Activated CD4-positive, alpha-beta T cell treated with anti-CD3 and anti-CD28 coated beads for 24 hours (primary cell): ENCODE measurements at regions not wholly inside any gene's neighbourhood (a gene's known extent, or its start where the extent isn't known, plus 50 kb on each side); places are given as distances from the start of the nearest gene placed in this dataset.

ENCODE experiments used
- DNase-seq, 2 donors: peaks; one replicate each; pipeline ENCODE4 v3.0.0-alpha.2; 2020; ENCODE audit warnings: low read depth in 2 of 2

DNA sequence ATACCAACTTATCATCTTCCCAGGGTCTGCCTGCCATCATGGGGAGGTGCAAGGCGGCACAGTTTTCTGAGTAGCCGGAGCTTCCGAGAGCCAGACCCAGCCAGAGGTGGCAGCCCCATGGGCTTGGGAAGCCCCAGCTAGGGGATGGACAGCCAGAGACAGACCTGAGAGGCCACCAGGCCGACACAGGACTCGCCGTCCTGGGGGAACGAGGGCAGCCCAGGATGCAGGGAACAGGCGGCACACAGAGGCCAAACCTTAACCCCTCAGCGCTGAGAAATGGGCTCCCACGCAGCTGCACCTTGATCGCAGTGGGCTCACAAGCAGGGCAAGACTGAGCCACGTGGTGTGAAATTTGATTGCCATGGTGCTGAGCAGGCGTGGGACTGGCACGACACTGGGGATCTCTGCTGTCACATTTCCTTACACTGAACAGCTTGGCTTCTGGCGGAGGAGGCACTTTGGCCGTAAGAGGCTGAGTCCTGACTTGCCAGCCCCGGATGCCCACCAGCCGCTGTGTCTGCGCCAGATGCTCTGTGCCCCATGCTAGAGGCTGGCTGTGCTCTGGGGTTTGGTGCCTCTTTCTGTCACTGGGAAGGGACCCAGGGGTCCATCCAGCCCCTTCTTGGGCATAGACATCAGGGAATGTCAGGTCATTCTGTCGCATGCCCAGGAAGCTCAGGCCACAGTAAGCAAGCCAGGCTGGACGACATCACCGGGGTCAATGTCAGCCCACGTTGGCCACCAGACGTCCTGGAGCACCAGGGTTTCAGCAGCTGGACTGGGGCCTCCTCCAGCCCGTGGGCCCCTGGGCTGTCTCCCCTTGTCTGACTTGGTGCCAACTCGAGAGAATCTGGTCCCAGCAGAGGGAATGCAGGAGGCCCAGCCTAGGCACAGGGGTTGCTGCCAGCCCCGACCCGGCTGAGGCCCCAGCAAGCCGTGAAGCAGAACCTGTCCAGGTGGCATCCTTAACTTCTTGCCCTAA, 312.1 kb upstream of the MYT1L start:
- DNase-seq: no peak

DNA sequence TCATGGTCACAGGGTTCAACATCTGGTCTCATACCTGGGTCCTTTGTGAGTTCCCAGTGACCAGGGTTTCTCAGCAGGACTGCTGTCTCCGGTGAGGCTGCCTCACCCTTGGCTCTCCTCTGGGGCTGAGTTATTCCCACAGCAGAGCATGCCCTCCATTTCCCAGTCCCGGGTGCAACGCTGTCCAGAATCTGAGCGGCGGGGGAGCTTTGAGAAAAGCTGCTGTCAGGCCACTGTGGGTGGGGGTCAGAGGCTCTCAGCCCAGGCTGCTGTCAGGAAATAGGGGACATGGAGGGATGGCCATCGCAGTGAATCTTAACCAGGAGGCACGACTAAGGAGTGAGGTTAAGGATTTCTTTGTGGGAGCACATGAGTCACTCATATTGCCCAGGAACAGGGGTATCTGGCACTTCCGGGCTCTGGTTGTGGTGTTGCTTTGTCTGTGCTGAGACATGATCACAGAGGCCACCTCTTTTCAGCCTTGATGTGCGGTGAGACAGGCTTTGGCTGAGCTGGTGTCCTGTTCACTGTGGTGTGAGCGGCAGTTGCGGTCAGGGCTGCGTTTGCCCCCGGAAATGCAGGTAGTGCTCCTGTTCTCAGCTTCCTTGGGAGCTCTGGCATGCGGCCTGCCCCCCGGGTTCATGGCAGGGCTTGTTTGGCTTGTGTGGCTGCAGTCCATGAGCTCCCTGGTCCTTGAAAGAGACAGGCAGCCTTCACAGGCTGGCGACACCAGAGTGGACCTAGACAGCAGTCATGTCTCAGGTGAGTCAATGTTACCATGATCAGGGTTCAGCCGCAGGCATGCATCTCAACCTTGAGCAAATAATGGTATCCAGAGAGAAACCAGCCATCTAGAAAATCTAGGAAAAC, 310.7 kb upstream of the MYT1L start:
- no peak for DNase-seq

DNA sequence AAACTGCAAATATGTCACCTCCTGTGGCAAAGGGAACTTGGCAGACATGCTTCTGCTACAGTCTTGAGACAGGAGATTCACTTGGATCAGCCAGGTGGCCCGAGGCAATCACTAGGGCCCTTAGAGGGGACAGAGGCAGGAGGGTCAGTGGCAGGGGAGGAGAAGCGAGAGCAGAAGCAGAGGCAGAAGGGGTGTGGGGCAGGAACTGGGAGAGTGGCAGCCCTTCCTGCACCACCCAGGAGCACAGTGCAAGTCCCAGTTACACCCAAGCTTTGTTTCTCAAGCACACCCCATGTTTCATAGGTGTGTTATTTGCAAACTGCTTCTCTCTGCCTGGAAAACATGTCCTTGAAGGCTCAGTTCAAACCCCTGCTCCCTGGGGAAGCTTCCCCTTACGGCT, 309.7 kb upstream of the MYT1L start:
- no peak for DNase-seq

DNA sequence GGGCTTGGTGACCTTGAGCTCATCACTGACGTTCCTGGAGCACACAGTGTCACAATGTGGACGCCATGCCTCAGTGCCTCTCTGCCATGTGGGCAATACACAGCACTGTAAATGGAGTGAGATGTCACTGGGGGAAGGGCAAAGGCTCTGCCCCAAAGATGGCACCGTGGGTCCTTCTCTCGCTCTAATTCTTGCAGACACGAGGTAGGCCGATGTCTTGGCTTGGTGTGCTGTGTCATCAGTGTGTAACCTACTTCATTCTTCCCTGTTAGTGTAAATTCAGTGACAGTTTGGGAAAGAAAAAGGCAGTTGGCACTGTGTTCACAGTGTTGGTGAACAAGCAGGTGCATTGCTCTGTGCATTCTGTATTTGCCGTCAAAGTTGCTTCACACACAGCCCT, 309.3 kb upstream of the MYT1L start:
- no peak for DNase-seq

DNA sequence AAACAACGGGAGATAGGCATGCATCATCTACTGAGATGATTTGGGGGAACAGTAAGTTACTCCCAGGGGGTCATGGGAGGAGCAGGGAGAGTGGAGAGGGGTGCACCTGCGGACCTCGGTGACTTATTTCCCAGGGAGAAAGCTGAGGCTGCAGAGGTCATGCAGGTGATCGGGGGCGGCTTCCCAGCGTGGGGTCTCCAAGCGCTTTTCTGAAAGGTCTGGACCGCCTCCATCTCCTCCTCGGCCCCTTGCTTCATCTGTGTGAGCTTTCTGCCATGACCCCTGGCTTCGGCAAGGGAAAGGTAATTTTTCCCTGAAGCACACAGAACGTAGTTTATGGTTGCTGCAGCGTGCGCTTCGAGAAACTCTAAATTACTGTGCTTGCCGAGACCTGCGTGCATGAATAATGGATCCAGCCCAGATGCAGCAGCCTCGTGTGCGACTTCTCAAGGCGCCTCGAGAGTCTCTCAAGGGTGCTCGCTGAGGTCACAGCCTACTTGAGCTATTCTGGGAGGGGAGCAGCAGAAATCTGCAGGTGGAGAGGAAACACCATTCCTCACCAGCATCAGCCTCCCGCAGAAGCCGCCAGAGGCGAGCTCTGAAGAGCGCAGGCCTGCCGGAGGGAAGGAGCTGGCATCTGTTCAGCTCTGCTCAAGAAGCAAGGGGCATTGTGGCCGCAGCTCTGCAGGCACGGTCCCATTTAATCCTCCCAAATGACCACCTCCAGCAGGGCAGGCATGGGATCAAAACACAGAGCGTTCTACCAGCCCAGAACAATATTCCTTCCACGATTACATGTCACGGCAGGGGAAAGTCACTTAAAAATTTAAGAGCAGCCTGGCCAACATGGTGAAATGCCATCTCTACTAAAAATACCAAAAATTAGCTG, 308.4 kb upstream of the MYT1L start:
- no peak for DNase-seq

DNA sequence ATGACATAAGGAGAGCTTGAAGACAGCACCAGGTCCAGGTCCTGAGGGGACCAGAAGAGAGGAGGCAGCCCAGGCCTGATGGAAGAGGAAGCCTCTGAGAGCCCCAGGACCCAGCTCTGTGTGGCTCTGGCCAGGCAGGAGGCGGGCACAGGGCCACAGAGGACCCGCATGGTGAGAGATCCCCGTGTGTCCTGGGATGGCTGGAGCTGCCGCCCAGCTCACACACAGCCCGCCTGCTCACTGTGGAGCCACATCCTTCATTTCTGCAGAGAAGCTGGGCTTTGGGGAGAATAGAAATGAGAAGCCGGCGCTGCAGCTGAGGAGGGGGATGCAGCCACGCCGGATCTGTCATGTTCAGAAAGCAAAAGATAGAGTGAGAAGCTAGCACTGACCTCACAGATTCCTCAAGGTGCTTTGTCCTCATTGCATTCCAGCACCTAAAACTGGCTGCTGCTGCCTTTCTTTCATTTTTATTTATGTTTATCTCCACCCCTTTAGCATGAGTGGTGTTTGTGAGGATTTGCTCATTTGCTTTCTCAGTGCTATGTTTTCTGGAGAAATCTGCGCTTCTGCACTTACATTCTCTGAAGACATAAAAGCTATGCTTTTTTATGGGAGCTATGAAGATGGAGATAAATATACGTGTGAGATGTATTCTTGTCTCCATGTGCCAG, 307.6 kb upstream of the MYT1L start:
- DNase-seq: no peak

DNA sequence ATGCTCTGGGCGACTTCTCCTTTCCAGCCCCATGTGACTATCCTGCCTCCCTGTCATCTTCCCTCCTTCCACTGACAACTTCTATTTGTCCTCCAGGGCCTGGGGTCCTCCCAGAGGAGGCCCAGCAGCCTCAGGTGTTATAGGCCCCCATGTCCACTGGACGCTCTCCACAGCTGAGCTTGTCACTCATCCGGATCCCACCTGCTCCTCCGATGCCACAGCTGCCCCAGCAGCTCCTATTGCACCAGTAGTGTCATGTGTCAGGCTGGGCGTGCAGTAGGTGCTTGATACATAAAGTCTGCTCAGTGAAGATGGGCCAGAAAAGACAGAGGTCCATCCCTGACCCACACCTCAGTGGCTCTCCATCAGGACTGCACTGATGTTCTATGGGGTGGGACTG, 305.7 kb upstream of the MYT1L start:
- no peak for DNase-seq

DNA sequence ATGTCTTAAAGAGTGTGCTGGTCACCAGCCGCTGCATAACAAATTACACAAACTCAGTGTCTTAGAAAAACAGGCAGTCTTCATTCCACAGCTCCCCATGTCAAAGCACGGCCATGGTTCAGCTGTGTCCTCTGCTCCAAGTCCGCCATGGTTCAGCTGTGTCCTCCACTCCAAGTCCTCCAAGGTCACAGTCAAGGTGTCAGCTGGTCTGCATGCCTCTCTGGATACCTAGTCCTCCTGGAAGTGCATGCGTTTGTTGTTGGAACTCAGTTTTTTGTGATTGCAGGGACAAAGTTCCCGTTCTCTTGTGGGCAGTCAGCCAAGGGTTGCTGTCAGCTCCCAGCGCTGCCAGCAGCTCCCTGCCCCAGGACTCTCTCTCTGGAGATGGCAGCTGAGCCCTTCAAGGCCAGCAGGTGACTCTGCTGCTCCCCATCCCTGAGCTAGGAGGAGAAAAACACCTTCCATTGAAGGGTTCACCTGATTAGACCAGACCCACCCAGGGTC, 304.0 kb upstream of the MYT1L start:
- no peak for DNase-seq

DNA sequence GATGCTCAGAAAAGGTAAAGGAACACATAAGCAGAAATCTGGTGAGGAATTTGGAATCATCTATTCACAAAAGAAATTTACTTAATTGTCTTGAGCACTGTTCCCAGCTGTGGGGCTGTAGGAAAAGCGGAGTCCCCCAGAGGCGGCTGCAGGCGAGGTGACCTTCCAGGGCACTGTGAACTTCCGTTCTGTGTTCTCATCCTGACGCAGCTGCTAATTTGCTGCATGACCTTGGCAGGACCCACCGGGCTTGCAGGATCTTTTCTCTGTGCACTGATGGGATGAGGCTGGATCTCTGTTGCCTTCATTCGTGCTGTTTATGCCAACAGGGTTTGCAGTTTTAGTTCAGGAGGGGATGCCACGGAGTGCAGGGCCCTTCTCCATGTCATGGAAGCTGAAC, 301.9 kb upstream of the MYT1L start:
- DNase-seq: no peak

DNA sequence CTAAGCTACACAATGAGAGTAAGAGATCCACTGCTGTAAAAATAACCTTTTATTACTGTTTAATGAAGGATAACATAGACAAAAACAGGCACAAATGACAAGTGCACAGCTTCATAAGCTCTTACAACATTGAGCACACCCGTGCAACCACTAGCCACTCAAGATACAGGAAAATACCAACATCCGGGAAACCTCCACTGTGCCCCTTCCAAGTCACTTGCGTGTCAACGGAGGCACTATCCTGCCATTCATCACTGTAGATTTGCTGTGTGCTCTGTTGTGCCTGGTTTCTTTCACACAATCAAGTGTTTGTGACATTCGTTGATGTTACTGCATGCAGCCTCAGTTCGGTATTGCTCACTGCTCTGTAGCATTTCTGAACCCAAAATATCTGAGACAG, 292.9 kb upstream of the MYT1L start:
- no peak for DNase-seq

DNA sequence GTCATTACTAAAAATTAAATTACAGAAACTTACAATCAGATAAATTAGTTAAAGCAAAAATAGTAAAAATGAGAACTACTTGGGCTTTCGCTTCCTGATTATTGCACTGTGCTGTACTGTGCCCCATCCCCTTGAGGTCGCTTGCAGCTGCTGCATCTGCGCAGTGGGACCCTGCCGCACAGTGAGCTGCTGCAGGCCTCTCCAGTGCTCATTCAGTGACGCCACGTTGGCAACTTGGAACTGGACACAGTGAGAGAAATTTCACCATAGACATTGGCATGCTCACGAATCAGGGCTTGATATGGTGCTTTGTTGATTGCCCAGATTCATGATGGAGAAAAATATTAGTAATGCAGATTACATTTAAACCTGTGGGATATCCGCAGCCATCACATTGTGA, 290.8 kb upstream of the MYT1L start:
- DNase-seq: no peak

DNA sequence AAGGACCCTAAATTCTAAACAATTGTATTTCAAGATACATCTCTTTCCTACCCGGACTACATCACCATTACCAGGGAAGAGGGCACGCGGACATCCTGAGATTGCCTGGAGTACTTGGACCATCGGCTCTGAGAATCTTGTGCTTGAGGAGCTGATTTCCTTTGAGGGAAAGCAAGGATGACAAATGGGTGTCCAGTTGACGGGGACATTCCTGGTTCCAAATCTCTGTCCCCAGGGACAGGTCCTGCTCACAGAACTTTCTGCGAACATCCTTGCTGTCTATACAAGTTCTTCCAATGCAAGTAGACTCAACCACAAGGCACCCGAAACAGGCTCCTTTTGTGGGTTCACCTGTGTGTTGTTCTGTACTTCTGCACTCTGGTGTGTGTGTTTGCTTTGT, 289.5 kb upstream of the MYT1L start:
- no peak for DNase-seq

DNA sequence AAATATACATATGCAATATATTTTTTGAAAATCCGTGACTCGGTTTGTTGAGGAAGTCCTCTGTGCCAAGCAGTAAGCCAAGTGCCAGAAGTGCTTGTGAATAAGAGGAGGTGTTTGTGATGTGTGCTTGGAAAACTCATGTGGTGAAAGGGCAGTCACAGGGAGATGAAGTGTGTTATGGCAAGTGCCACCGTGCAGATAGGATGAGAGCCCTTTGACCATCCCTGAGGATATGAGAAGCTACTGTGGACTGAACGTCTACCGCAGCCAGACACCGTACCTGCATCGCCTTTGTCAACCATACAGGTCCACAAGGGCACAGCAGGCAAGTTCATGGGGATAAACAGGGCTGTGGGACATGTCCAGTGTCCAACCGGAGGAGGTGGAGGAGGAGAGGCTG, 288.9 kb upstream of the MYT1L start:
- DNase-seq: no peak

DNA sequence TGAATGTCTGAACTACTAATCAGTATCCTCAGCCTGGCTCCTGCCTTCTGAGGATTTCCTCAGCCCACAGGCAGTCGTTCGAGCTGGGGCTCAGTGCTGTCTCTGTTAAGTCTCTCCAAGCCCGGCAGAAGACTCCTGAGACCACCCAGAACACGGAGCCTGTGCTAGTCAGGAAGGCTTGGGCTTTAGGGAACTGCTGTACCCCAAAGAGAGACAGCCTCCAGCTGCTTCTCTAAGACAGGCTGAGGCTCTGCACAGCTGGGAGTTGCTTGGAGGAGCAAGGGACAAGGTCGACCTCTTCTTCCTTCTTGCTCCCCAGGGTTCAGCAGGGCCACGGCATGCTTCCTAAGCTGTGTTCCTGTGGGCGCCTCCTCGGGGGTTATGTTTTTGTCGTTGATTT, 283.4 kb upstream of the MYT1L start:
- DNase-seq: no peak

DNA sequence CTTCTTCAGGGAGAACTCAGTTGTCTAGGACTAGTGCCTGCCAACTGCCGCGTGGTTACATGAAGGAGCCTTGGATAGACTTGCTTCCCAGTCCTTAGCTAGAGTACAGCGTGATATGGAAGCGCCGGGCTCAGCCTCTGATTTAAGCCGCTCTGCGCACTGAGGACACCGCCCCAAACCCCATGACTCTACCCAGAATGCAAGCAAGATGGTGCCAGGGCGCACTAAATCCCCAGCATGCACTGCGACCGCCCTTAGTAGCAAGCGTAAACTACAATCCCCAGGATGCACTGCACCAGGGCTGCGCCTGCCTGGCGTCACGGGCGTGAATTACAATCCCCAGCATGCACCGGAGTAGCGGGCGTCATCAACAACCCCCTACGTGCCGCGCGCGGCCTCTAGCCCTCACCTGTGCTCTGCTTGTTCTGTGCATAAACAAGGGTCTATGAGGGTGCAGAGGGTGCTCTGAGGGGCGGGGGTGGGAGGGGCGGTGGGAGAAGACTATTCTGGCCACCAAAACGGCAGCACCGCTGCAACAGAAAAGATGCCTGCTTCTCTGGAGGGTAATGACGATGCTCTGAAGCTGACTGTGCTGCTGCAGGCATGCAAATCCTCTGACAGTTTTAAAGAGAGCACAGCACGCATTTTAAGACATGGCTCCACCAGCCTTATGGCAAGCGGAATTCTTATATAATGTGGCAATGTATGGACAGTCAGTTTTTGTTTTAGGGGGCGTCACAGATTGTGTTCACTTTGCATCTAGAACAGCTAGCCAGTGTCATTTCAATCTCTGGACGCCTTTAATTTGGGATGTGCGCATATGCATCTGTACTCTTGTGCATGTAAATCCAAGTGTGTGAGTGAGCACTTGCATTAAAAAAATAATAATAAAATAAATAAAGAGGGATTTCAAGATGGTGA, 282.5 kb upstream of the MYT1L start:
- DNase-seq: peak; percentile 76 to 79

DNA sequence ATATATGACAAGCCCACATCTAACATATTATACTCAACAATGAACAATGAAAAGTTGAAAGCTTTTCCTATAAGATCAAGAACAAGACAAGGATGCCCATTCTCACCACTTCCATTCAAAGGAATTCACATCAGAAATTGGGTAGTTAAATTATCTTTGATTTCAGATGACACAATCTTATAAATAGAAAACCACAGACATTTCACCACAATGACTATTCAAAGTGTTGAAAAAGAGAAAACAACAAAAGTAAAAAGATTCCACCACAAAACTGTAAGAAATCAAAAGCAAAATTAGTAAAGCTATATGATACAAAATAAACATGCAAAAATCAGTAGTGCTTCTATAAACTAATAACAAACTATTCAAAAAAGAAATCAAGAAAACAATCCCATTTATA, 279.7 kb upstream of the MYT1L start:
- DNase-seq: no peak

DNA sequence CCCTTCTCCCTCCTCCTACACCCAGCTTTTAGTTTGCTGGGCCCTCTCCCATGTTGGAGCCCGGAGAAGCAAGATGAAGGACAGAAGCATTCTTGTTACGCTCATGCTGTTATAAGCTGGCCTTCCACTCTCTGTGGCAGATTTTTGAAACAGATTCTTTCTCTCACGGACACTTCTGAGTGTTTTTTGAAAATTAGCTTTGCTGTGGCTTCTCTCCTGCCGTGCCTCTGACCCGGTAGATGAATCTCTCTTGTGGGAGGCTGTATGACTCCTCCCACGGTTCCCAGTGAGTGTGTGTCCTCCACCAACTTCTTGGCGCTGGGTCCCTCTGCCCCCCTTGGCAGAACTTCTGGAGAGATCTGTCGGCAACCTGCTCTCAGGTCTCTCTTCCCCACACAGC, 269.3 kb upstream of the MYT1L start:
- no peak for DNase-seq

DNA sequence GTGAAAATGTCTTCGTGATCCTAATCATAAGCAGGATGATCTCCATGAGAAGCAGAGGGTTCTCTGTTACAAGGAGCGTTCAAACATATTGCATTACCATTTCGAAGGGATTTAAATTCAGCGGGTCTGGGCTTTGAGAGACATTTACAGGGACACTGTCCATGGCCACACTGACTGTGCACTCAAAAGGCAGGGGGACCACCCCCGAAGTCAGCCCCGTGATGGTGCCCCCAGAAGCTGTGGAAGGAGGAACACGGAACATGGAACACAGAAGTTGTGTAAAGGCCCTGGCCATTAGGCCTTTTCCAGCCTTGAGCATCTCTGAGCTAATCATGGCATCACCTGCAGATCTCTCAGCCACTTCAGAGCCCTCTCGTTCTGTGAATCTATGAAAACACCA, 268.4 kb upstream of the MYT1L start:
- DNase-seq: no peak

DNA sequence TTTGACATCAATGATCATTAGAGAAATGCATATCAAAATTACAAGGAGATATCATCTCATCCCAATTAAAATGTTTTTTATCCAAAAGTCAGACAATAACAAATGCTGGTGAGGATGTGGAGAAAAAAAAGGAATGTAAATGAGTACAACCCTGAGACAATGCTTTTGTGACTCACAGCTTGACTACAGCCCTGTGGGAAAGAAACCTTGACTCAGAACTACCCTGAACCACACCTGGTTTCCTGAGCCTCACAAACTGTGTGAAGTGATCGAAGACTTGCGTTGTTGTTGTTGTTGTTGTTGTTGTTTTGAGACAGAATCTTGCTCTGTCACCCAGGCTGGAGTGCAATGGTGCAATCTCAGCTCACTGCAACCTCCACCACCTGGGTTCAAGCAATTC, 266.6 kb upstream of the MYT1L start:
- DNase-seq: no peak

DNA sequence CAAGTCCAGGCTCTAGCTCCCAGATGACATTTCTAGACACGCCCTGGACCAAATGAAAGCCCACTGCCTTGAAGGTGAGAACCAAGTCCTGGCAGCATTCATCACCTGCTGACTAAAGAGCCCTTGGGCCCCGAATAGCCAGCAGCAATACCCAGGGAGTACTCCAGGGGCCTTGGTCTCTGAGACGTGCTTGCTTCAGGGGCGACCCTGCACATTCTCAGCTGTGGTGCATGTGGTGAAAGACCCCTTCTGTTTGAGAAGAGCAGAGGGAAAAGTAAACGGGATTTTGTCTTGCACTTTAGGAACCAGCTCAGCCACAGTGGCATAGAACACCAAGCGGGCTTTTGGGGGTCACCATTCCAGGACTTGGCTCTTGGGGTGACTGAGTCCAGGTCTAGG, 260.5 kb upstream of the MYT1L start:
- no peak for DNase-seq
